ENCODE measurements at regions not wholly inside any gene's neighbourhood (a gene's known extent, or its start where the extent isn't known, plus 50 kb on each side); places are given as distances from the start of the nearest gene placed in this dataset.

DNA sequence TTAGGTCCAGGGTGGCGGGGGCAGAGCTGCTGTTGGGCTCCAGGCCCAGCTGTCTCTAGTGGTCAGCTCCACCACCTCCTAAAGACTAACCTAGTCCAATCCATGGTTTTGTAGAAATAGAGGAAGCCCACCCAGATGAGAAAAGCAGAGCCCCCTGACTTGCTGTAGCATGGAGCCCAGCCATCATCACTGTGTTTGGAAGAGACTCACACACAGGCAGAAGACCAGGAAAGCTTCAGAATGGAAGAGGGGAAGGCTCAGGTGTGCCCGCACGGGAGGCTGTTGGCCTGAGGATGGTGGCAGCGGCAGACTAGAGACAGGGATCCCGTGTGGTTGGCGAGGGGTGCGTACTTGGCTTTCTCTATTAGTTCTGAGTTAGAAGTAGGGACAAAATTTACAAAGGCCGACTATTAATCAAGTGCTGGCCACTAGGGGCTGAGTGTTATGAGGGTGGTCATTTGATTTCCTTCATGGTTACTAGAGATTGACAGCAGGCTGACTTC is 193.2 kb upstream of the SOX1 start:
- TF ChIP-seq, protein P1, sequence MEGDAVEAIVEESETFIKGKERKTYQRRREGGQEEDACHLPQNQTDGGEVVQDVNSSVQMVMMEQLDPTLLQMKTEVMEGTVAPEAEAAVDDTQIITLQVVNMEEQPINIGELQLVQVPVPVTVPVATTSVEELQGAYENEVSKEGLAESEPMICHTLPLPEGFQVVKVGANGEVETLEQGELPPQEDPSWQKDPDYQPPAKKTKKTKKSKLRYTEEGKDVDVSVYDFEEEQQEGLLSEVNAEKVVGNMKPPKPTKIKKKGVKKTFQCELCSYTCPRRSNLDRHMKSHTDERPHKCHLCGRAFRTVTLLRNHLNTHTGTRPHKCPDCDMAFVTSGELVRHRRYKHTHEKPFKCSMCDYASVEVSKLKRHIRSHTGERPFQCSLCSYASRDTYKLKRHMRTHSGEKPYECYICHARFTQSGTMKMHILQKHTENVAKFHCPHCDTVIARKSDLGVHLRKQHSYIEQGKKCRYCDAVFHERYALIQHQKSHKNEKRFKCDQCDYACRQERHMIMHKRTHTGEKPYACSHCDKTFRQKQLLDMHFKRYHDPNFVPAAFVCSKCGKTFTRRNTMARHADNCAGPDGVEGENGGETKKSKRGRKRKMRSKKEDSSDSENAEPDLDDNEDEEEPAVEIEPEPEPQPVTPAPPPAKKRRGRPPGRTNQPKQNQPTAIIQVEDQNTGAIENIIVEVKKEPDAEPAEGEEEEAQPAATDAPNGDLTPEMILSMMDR (IDR thresholded peaks at IDR 0.05), result no peak
- TF ChIP-seq POLR2AphosphoS5 (IDR thresholded peaks at IDR 0.05) (no peak), EP300 (IDR thresholded peaks at IDR 0.05) (no peak)
